GM19239 (cell line): ENCODE measurements at regions not wholly inside any gene's neighbourhood (a gene's known extent, or its start where the extent isn't known, plus 50 kb on each side); places are given as distances from the start of the nearest gene placed in this dataset.

Source experiments
- DNase-seq: peaks from one replicate; pipeline ENCODE4 v3.0.0; 2011; ENCODE audit warnings: low spot score; ENCODE audit not compliant: insufficient read length
- FAIRE-seq: peaks from 2 replicates; lab custom pipeline; 2011; peaks lifted over from hg19 to GRCh38; lab: Jason Lieb, UNC

DNA sequence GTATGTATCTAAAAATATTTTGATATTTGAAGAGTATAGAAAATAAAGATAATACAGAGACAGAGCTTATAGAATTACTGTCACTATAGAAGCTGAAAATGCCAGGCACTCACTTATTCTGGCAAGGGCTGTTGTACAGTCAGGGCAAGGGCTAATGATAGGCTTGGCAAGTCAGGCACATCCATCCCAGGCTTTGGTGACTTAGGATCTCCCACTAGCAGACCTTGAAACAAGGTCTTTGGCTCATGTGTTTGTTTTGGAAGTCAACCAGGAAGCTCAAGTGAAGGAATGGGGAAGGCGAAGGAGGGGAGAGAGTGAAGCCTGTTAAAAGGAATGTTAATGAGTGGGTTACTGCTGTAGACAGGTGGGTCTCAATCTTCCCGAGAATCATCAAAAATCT lies 199.1 kb upstream of the SUCLG2 start:
- DNase-seq (no peak), FAIRE-seq (no peak)

DNA sequence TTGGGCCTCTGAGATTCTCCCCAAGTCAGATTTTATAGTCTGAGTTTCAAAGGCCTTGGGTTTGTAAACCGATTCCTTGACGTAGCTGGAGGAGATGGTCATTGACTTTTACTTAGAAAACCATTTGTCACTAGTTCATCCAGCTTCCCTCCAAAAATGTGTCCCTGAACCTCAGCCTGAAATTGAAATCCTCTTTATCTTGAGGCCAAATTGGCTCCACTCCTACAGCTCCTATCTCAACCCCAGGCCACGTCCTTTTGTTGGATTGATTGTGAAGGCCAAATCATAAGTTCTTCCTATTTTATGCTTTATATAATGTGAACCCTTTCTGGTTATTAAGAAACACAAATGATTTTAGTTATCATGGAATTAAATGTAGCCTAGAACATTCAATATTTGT lies 193.9 kb upstream of the SUCLG2 start:
- FAIRE-seq (no peak), DNase-seq (no peak)

DNA sequence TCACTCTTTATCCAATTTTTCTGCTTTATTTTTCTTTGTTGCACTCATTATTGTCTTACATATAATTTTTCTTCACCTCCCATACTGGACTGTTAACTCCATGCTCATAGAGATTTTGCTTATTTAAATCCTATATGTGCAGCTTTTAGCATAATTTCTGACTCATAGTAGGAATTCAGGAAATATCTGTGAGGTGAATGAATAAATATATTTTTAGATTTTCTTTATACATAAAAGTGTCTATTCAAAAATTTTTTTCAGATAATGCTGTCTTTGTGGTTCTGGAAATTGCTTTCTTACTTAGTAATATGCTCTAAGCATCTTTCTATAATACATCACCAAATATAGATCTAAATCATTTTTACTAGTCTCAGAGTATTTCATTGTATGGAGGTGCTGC lies 191.8 kb upstream of the SUCLG2 start:
- FAIRE-seq (no peak), DNase-seq (no peak)

DNA sequence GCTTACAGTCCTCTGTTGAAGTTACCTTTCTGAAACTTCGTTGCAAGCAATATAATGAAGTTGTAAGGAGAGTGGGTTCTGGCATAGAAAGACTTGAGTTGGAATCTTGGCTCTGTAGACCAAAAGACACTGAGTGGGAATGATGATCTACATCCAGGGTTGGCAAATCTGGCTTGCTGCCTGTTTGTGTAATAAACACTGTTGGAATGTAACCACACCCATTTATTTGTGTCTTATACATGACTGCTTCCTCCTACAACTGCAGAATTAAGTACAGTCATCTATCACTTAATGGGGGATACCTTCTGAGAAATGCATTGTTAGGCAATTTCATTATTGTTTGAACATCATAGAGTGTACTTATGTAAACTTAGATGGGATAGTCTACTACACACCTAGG lies 178.4 kb upstream of the SUCLG2 start:
- no peak for FAIRE-seq
- DNase-seq, result no peak

DNA sequence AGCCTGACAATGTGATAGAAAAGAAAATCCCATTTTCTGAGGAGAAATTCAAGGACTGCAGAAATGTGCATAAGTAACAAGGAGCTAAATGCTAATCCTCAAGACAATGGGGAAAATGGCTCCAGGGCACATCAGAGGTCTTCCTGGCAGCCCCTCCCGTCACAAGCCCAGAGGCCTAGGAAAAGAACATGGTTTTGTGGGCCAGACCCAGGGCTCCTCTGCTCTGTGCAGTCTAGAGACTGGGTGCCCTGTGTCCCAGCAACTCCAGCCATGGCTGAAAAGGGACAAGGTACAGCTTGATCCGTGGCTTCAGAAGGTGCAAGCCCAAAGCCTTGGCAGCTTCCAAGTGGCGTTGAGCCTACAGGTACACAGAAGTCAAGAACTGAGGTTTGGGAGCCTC lies 176.8 kb upstream of the SUCLG2 start:
- FAIRE-seq, result no peak
- DNase-seq, result no peak

DNA sequence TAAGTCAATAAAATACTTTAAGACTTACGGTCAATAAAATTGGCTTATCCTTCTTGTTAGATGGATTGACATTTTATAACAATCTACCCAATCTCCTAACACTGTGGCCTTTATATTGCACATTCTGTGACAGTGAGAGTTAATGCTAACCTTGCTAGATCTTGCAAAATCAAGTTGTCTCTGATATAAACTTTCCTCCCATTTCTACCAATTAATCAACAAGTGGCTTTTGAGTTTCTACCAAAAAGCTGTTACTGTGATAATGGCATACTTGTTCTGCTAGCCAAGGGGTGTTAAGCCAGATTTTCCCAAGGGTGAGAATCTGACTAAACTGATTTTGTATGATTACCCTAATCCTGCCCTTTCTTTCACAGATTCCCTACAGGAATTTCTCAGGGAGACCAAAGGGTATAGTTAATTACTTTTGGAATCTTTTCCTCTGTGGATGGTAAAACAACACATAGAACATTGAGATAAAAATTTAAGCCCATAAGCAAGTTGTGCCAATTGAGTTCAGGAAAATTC lies 174.1 kb upstream of the SUCLG2 start:
- no peak for FAIRE-seq

DNA sequence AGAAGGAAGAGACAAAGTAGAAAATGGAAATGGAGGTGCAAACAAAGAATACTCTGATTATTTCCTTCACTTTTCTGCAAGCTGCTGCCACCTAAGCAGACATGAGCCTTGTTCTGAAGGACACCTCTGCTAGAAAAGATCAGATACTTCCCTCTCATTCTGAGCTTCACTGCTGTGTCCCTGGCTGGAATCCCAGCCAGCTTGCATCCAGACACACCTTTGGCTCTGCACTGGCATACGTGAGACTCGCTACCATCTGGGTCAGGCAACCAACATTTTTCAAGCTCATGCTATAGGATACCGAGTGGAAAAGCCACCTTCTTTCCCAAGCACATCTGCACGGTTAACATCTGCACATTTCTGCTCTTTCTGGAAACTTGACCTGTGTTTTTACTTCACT lies 166.7 kb upstream of the SUCLG2 start:
- FAIRE-seq (no peak), DNase-seq (no peak)

More for the DNA sequence above, 174.1 kb upstream of the SUCLG2 start:
- no peak for DNase-seq

DNA sequence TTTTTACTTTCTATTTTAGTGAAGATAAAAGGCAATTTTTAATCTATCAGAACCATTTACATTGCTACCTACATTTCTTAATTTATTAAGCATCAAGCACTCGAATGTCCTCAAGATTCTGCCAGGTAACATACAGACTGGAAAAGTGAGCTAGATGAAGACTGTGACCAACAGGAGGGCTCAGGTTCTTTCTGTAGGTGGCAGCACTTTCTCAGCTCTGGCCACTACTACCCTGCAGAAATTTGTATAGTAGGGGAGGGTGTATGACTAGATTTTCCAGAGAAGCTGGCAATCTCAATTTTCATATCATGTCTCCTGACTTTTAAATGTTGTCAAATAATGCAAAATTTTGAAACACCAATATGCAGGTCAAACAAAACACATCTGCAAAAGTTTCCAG lies 165.0 kb upstream of the SUCLG2 start:
- FAIRE-seq (no peak), DNase-seq (no peak)

DNA sequence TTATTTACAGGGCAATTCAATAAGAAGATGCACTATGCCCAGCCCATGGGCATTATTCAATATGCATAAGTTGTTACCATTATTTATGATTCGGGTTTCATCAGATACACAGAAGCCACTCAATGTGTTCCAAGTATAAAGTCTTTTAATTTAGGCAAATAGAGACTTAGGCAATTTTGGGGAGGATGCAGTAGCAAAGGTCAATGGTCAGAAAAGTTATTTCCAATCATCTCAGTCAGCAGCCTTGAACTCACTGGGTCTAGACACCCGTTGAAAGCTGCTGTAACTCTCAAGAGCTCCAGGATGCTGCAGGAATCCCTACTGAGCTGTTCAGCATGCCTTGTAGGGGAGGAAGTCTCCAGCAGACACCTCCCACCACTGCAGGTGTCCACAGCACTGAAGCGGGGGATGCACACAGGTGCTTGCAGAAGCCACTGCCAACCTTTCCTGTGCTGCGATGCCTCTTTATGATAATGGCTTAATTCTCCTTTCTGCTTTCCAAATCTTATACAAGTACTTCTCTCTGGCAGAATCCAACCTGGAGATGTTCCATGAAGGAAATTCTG lies 155.0 kb upstream of the SUCLG2 start:
- no peak for DNase-seq
- FAIRE-seq, result no peak

DNA sequence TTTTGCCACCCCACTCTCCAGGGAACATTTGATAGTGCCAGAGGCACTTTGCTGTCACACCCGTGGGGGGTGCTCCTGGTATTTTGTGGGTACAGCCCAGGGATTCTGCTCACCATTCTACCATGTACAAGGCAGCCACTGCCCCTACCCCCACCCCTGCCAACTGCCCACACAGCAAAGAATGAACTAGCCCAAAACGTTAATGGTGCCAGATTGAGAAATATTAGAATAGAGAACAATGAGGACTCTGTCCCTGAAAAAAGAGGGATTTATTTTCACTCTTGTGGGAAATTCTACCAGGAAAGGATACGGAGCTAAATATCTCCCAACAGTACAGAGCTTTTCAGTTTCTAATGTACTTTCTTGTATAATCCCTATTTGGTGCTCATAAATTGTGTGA lies 154.5 kb upstream of the SUCLG2 start:
- no peak for FAIRE-seq
- no peak for DNase-seq

DNA sequence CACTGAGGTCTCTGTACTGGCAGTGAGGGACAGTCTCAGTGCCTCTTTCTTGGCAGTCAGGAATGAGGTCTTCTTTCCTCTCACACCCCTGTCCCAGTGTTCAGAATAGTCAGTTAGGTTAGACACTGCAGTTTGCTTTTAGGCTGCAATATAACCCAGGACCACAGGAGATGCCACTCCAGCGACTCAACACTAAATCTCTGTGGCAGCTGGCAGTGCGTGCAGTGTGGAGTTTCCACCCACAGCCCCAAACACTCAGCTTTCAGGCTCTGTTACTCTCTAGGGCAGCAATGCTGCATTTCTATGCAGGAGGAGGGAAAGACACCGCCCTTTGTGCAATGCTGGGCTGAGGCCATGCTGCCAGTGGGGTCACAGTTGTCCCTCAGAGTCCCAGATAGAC lies 150.2 kb upstream of the SUCLG2 start:
- no peak for FAIRE-seq
- DNase-seq, result no peak

DNA sequence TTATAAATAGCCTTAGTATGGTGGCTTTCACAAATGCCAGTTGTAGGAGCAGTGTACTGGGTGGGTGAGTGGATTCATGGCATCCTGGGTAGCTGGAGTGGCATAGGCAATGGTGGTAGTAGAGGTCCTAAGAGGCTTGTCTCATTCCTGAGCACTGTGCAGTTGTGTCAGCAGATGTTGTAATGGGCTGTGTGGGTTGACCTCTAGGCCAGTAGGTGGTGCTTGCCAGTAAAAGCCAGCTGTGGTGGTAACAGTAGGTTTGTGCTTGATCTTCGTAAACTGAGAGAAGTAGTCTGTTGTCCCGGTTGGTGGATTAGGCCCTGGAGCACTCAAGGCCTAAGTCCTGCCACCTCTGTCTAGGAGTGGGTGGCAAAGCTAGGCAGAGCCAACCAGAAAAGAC lies 149.7 kb upstream of the SUCLG2 start:
- FAIRE-seq (no peak), DNase-seq (no peak)

DNA sequence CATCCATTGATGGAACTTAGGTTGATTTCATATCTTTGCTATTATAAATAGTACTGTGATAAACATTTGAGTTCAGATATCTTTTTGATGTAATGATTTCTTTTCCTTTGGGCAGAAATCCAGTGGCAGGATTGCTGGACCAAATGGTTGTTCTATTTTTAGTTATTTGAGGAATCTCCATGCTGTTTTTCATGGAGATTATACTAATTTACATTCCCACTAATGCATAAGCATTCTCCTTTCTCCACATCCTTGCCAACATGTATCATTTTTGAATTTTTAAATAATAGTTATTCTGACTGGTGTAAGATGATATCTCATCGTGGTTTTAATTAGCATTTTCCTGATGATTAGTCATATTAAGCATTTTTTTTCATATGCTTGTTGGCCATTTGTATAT lies 144.0 kb upstream of the SUCLG2 start:
- no peak for FAIRE-seq
- DNase-seq, result no peak

DNA sequence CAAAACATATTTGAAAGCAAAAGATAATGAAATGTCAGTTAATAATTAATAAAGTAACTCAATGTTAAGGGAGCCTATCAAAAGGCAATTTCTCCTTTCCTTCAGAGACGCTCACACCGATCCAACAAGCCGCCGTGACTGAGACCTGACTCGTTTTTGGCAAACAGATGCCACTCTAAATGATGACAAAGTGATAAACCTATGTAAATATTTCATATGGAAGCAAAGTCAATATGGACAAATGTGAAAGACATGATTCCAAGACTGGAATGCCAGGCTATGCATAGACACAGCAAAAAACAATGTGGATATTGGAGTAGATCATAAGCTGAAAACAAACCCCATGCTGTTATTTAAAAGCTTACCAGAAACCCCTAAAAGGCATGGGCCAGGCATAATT lies 137.2 kb upstream of the SUCLG2 start:
- no peak for DNase-seq
- no peak for FAIRE-seq

DNA sequence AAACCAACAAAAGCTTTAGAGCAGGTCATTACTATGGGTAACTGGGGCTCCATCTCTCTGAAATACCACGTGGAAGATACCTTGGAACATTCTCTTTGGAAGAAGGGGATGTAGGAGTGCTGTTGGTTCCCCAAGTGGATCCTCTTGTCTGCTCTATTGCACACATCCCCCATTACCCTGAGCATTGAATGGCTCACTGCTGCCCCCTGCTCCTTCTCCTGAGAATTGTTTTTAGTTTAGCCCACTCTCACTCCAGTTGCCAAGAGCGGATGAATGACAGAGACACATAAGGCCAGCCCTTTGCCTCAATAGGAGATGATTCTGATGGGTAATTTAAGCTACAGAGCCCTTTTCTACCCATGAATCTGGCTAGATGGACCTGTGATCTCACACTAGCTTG lies 135.6 kb upstream of the SUCLG2 start:
- DNase-seq (peak; percentile 17), FAIRE-seq (peak; percentile 87)

DNA sequence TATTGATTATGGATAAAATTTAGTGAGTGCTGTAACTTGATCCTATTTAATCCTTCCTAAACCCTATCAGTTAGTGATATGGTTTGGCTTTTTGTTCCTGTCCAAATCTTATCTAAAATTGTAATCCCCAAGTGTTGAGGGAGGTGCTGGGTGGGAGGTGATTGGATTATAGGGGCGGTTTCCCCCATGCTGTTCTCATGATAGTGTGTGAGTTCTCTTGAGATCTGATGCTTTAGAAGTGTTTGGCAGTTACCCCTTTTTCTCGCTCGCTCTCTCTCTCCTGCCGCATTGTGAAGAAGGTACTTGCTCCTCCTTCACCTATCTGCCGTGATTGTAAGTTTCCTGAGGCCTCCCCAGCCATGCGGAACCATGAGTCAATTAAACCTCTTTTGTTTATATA lies 134.0 kb upstream of the SUCLG2 start:
- FAIRE-seq (no peak), DNase-seq (no peak)

DNA sequence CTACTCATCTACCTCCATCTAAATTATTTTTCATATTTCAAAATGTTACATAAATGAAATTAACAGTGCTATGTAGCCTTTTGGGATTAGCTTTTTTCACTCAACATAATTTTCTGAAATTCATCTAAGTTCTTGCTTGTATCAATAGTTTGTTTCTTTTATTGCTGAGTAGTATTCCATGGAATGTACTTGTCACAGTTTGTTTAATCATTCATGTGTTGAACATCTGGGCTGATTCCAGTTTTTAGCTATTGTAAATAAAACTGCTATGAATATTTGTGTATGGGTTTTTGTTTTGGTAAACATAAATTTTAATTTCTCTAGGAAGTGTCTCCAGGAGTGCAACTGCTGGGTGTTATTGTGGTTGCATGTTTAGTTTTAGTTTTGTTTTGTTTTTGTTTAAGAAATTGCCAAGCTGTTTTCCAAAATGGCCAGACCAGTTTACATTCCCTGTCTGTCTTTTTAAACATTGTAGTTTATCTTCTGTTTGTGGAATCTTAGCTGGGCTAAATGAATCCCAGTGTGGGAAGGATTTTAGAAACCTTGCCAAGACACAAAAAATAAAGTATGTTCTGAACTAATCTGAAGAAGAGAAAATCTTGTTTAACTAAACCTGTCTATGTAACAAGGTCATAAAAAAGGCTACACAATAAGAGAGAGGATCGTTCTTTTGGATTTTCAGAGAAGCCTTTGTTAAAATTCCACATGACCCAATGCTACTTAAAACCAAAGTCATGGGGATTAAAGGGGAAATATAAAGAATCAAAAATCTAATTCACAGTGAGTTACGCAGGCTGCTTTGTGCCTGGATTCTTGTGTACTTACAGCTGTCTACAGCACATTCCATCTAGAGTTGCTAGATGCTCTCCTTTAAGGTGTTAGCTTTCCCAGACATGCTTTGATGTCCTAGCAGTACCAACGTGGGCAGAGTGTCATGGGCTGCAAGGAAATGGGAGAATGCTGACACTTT lies 129.2 kb upstream of the SUCLG2 start:
- no peak for FAIRE-seq
- no peak for DNase-seq

DNA sequence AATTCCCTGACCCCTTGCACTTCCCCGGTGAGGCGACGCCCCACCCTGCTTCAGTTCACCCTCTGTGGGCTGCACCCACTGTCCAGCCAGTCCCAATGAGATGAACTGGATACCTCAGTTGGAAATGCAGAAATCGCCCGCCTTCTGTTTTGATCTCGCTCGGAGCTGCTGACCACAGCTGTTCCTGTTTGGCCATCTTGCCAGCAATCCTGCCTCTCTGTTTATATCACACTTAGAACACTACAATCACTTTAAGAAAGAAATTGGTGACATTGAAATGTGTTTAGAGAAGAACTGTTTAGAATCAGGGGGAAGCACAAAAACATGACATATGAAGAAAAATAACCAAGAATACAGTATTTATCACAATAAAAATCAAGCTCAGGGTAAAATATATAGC lies 127.5 kb upstream of the SUCLG2 start:
- no peak for DNase-seq
- FAIRE-seq, result no peak

DNA sequence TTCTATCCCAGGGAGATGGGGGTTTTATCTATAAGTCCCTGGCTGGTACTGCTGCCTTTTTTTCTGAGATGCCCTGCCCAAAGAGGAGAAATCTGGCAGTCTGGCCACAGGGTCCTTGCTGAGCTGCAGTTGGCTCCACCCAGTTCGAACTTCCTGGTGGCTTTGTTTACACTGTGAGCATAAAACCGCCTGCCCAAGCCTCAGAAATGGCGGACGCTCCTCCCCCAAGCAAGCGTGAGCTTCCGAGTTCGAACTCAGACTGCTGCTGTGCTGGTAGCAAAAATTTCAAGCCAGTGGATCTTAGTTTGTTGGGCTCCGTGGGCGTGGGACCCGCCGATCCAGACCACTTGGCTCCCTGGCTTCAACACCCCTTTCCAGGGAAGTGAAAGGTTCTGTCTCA lies 126.8 kb upstream of the SUCLG2 start:
- FAIRE-seq (no peak), DNase-seq (no peak)

DNA sequence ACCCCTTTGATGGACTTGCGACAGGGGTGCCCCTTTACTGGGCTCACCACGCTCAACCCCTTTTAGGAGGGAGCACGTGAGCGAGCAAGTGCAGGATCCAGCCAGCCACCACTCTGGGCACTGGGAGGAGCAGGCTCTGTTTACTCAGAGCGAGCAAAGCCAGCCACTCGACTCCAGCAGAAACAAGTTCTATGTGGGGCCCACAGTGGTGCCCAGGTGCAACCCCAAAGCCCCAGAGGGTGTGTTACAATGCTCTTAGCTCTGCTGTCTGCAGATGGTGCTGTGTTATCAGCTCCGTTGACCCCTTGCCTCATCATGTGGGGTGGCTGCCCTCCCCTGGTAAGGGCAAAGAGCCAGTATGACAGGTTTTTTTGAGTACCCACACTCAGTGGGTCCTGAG lies 120.3 kb upstream of the SUCLG2 start:
- DNase-seq, result no peak
- FAIRE-seq, result no peak

DNA sequence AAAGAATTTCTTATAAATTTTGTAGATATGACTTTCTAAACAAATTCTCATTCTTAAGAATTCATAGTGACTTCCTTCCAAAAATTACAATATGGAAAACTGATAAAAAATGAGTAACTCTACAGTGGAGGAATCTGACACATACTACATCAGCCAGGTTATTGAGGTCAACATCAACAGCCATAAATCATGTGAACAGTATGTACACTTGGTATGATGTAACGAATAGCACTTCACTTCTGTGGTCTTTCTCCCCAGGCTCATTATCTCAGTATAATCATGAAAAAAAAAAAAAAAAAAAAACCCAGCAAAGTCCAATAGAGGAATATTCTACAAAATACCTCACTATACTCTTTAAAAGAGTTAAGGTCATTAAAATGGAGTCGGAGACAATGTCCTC lies 111.2 kb upstream of the SUCLG2 start:
- DNase-seq (no peak), FAIRE-seq (no peak)

DNA sequence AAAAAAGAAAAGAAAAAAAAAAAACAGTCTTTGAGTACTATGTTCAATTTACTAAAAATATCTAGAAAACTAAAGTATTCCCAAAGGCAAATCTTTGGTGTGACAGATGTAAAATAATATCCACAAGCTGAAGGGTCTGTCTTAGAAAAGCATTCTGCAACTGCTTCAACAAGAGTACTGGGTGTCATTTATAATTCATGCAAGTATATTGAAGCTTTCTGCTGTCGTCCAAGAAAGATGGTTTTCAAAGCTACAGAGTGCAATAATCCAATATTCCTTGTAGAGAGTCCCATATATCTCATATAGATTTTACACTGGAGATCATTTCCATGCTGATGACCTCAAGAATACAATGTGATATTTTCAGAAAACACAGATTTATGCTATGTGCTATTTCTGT lies 90.9 kb upstream of the SUCLG2 start:
- FAIRE-seq (no peak), DNase-seq (no peak)
